Lower leg skin (tissue), 3 donors: ENCODE measurements at regions not wholly inside any gene's neighbourhood (a gene's known extent, or its start where the extent isn't known, plus 50 kb on each side); places are given as distances from the start of the nearest gene placed in this dataset.

Source experiments
- POLR2A ChIP-seq, 2 donors: fragments of 450-650 bp; IDR thresholded peaks; one replicate each; pipeline ENCODE4 v1.6.1; 2016 to 2017; ENCODE audit warnings: antibody characterized with exemption in 2 of 2, mild to moderate bottlenecking in 1 of 2, moderate library complexity in 1 of 2
- TF ChIP-seq, protein P1 (sequence below), 3 donors: fragments of 450-650 bp; IDR thresholded peaks; one replicate each; pipeline ENCODE4 v1.5.1; 2016; ENCODE audit warnings: antibody characterized with exemption in 3 of 3, mild to moderate bottlenecking in 3 of 3, moderate library complexity in 2 of 3

DNA sequence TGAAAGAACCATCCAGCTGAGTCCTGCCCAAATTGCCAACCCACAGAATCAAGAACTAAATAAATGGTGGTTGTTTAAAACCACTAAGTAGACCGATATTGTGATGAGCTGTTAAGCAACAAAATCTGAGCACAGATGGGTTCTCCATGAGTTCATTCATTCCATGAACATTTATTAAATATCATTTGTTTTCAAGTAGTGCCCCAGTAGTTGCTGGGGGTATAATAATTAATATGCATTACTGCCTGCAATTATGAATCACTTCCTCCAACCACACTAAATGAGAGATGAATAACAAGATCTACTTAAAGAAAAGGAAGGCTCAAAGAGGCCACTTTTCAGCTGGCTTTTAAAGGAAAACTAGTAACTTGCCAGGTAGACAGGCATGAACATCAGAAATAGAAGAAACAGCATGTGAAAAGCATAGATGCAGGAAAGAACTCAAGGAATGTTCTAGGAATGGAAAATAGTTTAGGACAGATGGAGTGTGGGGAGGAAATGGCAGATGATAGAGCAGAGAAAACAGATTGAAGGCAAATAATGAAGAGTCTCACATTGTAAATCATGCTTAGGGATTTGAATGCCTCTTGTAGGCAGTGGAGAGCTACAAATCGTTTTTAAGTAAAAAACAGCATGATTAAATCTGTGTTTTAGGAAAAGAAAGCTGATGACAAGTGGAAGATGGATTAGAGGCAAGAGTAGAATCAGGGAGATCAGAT, 641.7 kb upstream of the DIPK2B start:
- TF ChIP-seq, protein P1, sequence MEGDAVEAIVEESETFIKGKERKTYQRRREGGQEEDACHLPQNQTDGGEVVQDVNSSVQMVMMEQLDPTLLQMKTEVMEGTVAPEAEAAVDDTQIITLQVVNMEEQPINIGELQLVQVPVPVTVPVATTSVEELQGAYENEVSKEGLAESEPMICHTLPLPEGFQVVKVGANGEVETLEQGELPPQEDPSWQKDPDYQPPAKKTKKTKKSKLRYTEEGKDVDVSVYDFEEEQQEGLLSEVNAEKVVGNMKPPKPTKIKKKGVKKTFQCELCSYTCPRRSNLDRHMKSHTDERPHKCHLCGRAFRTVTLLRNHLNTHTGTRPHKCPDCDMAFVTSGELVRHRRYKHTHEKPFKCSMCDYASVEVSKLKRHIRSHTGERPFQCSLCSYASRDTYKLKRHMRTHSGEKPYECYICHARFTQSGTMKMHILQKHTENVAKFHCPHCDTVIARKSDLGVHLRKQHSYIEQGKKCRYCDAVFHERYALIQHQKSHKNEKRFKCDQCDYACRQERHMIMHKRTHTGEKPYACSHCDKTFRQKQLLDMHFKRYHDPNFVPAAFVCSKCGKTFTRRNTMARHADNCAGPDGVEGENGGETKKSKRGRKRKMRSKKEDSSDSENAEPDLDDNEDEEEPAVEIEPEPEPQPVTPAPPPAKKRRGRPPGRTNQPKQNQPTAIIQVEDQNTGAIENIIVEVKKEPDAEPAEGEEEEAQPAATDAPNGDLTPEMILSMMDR (IDR thresholded peaks at IDR 0.05): no peak
- no peak for TF ChIP-seq POLR2A (IDR thresholded peaks at IDR 0.05)
